Spinal cord (tissue), 9 donors: ENCODE measurements at regions not wholly inside any gene's neighbourhood (a gene's known extent, or its start where the extent isn't known, plus 50 kb on each side); places are given as distances from the start of the nearest gene placed in this dataset.
"Not testable (repeated sequence)": the region's sequence is repeated elsewhere in the genome, so short reads cannot be mapped to it uniquely, and the experiment has no call there.

Experiments used
- DNase-seq, 6 donors: peaks; one replicate each; pipeline versions ENCODE4 v3.0.0 to v3.0.0-alpha.2; 2013 to 2015; ENCODE audit warnings: low spot score in 6 of 6, low read depth in 4 of 6
- H3K27ac ChIP-seq: one replicate; pipeline ENCODE4 v1.5.1; 2013; ENCODE audit warnings: low read depth, low read length, control low read depth
- H3K27me3 ChIP-seq: one replicate; pipeline ENCODE4 v1.6.1; 2013; ENCODE audit warnings: low read length; ENCODE audit not compliant: control insufficient read depth, insufficient read depth
- H3K36me3 ChIP-seq: one replicate; pipeline ENCODE4 v1.6.1; 2013; ENCODE audit warnings: low read length; ENCODE audit not compliant: control insufficient read depth, insufficient read depth
- H3K4me1 ChIP-seq: one replicate; pipeline ENCODE4 v1.6.1; 2013; ENCODE audit warnings: low read length; ENCODE audit not compliant: control insufficient read depth, insufficient read depth
- H3K4me3 ChIP-seq: one replicate; pipeline ENCODE4 v1.5.1; 2013; ENCODE audit warnings: low read depth, low read length, control low read depth
- H3K9me3 ChIP-seq: one replicate; pipeline ENCODE4 v1.6.1; 2013; ENCODE audit warnings: low read length; ENCODE audit not compliant: control insufficient read depth, insufficient read depth
- WGBS: methylation state at CpG from one replicate; pipeline ENCODE4 v1.1.5; 2013; ENCODE audit warnings: missing lambda C conversion rate; ENCODE audit not compliant: insufficient coverage; 5-methylcytosine and 5-hydroxymethylcytosine counted together
- donor health status: healthy.

DNA sequence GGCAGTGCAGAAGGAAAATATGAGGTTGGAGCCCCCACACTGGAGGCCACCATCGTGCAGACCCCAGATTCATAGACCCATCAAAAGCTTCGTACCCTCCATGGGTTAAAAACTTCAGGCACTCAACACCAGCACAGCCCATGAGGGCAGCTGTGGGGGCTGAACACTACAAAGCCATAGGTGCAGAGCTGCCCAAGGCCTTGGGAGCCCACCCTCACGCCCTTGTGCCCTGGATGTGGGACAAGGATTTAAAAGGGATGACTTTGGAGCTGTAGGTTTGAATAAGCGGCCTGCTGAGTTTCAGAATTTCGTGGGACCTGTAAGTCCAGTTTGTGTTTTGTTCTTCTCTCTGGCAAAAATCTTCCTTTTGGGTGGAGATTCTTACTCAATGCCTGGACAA lies 747.6 kb downstream of the SPATA31A6 start:
- 67% methylated on average over 1 of the region's 5 CpGs for WGBS
- not testable (repeated sequence) for H3K4me3 ChIP-seq, DNase-seq, H3K27me3 ChIP-seq, H3K9me3 ChIP-seq, H3K4me1 ChIP-seq, H3K27ac ChIP-seq, H3K36me3 ChIP-seq

GRCh38 chr9:42937583-42938235 lies 754.2 kb downstream of the SPATA31A6 start:
- WGBS, result no CpG with 5 or more reads among the region's 2 CpGs
- H3K9me3 ChIP-seq, H3K36me3 ChIP-seq, H3K27me3 ChIP-seq, DNase-seq, H3K27ac ChIP-seq, H3K4me3 ChIP-seq, H3K4me1 ChIP-seq: not testable (repeated sequence)

GRCh38 chr9:42947050-42947449 lies 763.6 kb downstream of the SPATA31A6 start:
- peak in 1 of 6 donors; percentile 10 for DNase-seq
- not testable (repeated sequence) for H3K9me3 ChIP-seq, H3K36me3 ChIP-seq, H3K27ac ChIP-seq, H3K4me3 ChIP-seq, H3K4me1 ChIP-seq, H3K27me3 ChIP-seq
- no CpG with 5 or more reads among the region's 4 CpGs for WGBS

DNA sequence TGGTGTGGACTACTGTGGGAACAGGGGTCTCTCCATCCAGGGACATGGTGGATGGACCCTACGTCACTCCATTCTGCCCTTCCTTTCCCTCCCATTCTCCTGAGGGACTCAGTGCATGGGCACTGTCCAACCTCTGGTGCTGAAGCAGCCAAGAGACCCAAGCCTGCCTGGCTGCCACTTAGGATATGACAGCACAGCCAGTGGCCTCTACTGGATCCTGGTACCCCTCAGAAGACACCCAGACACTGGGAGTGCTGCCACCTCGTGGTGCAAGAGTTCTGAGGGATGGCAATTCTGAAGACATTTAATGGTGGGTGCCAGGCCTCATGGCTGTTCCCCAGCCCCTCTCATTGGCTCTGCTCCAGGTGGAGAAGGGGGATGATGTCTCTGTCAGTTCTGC lies 767.8 kb downstream of the SPATA31A6 start:
- H3K4me3 ChIP-seq, H3K9me3 ChIP-seq, H3K27ac ChIP-seq: not testable (repeated sequence)

GRCh38 chr9:42965155-42965554 lies 781.7 kb downstream of the SPATA31A6 start:
- H3K27ac ChIP-seq, H3K9me3 ChIP-seq, DNase-seq, H3K4me1 ChIP-seq, H3K36me3 ChIP-seq, H3K27me3 ChIP-seq, H3K4me3 ChIP-seq: not testable (repeated sequence)
- no CpG with 5 or more reads among the region's 2 CpGs for WGBS

More for the DNA sequence above, 767.8 kb downstream of the SPATA31A6 start:
- DNase-seq, H3K27me3 ChIP-seq, H3K4me1 ChIP-seq, H3K36me3 ChIP-seq: not testable (repeated sequence)
- WGBS, result no CpG with 5 or more reads among the region's 2 CpGs

- not testable (repeated sequence) for DNase-seq, H3K27ac ChIP-seq, H3K9me3 ChIP-seq, H3K27me3 ChIP-seq, H3K4me3 ChIP-seq, H3K36me3 ChIP-seq, H3K4me1 ChIP-seq
- 50% methylated on average over 1 of the region's 10 CpGs for WGBS
Measured at GRCh38 chr9:42971872-42972271, 788.4 kb downstream of the SPATA31A6 start.

DNA sequence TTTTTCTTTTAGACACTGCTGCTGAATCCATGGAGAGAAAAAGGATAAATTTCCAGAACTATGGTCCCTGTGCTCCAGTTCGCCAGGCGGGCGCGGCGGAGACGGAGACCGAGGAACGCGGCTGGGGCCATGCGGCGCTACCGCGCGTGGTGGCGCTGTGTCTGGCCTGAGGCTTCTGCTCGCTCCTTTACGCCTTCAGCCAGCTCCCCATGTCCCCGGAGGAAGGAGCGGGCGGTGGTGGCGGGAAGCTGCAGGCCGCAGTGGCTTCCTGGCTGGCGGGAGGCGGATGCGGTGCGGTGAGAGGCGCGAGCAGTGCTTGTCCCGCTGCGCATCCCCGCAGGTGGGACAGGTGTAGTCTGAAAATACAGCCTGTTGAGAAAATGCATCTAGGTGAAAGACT lies 791.3 kb downstream of the SPATA31A6 start:
- peak in 1 of 6 donors; percentile 9 for DNase-seq

DNA sequence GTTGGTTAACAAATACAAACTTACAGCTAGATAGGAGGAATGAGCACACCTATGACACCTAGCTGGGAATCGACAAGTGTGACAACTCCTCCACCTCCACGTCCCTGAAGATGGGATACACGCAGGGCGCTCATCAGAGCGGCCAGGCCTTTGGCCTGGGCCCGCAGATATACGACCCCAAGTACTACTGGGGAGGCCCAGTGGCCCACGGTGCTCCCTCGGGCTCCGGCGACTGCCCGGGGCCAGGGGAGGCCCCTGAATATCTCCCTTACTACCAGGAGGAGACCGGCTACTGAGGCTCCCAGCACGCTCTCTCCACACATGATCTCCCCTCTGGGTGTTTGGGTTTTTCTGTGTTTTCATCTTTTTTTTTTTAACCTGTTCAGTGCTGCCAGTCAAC lies 801.3 kb downstream of the SPATA31A6 start:
- not testable (repeated sequence) for DNase-seq, H3K9me3 ChIP-seq, H3K27me3 ChIP-seq, H3K4me3 ChIP-seq, H3K27ac ChIP-seq, H3K36me3 ChIP-seq, H3K4me1 ChIP-seq
- WGBS, result 95% methylated on average over 9 of the region's 14 CpGs

More for the DNA sequence above, 791.3 kb downstream of the SPATA31A6 start:
- H3K36me3 ChIP-seq, H3K9me3 ChIP-seq, H3K27me3 ChIP-seq, H3K27ac ChIP-seq, H3K4me3 ChIP-seq, H3K4me1 ChIP-seq: not testable (repeated sequence)
- 38% methylated on average over 27 of the region's 31 CpGs for WGBS
